HG03521 (cell line): ENCODE measurements at regions not wholly inside any gene's neighbourhood (a gene's known extent, or its start where the extent isn't known, plus 50 kb on each side); places are given as distances from the start of the nearest gene placed in this dataset.
"Not testable (repeated sequence)": the region's sequence is repeated elsewhere in the genome, so short reads cannot be mapped to it uniquely, and the experiment has no call there.

Source experiments
- ATAC-seq: cut with Tn5 transposase; IDR thresholded peaks from one replicate; pipeline ENCODE4 v1.9.1; 2021; ENCODE audit warnings: mild to moderate bottlenecking, moderate library complexity; ENCODE audit not compliant: unreplicated experiment

DNA sequence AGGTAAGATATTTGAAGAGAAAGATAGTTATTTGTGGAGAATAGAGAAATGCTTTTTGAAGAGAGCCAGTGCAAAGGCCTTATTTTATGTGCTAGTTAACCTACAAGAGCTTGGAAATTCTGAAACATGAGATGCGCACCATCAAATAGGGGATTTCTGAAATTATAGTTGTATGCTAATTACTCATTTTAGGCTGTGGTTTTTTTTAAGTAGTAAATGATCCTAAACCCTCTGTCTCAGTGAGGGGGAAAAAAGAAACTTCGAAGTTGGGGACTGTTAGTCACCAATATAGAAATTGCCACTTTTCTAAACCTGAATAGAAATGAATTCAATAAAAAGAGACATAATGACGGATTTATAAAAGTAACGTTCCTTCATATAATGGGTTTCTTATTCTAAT is 119.3 kb upstream of the MDFIC start:
- ATAC-seq: no peak

DNA sequence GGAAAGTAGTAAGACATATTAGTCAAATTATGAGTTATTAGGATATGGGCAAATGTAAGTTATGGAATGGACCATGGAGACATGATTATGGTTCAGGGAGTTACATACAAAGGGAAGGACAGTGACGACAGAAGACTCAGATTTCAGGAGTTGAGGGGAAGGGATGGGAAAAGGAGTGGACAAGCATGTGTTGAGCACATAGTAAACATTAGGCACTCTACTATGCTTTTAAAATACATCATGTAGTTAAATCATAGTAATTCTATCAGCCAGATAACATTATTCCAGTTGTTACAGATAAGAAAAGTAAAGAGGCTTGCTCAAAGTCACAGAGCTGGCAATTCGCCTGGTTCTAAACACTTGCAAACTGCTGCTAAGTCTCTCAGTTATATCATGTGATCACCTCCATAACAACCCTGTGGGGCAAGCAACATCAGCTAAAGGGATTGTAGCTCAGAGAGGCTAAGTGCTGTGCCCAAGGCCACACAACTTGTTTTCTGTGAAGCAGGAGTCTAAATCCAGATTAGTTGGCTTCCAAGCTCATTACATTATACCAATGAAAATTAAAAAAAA is 115.2 kb upstream of the MDFIC start:
- no peak for ATAC-seq

DNA sequence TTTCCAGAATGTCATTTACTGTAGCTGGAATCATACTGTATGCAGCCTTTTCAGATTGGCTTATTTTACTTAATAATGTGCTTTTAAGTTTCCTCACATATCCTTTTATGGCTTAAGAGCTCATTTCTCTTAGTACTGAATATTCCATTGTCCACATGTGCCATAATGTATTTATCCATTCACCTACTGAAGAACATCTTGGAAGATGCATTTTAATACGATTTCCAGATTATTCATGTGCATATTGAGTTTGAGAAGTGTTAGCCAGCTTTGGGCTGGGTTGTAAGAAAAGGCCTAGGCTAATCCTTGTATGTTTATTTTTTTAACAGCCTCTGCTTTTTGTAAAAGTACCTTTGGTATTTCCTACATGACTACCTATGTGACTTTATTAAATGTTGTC is 109.3 kb upstream of the MDFIC start:
- ATAC-seq: no peak

DNA sequence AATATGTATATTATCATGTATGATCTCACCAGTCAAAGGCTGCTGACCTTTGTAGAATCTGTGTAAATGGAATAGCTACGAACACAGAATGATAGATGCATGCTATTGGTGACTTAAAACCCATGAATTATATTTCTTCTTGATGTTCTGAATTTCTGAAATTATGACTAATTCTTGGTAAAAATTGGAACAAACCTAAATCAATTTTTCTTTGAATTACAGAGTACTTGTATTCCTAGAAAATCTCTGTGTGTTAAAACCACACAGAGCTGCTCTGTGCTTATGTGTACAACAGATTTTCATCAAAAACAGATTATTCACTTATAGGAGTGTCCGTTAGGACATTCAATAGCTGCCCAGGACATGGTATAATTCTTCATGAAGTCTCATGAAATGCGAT is 108.3 kb upstream of the MDFIC start:
- no peak for ATAC-seq

DNA sequence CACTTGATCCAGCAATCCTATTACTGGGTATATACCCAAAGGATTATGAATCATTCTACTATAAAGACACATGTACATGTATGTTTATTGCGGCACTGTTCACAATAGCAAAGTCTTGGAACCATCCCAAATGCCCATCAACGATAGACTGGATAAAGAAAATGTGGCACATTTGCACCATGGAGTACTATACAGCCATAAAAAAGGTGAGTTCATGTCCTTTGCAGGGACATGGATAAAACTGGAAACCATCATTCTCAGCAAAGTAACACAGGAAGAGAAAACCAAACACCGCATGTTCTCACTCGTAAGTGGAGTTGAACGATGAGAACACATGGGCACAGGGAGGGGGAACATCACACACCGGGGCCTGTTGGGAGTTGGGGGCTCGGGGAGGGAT is 104.9 kb upstream of the MDFIC start:
- not testable (repeated sequence) for ATAC-seq

DNA sequence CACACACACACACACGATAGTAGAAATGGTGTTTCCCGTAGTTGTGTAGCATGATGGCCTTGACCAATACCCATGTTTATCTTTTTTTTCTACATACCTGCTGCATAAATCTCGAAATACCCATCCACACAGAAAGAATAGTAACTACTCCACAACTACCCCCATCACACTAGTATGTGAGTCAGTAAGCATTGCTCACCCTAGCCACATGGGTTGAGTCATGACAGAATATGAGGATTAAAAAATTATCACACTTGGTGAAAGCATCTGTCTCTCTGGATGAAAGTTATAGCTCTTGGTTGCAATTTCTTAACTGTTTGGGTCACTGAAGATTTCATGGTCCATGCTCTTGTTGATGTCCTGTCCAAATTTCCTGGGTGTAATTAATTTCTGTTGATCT is 103.4 kb upstream of the MDFIC start:
- ATAC-seq: no peak

DNA sequence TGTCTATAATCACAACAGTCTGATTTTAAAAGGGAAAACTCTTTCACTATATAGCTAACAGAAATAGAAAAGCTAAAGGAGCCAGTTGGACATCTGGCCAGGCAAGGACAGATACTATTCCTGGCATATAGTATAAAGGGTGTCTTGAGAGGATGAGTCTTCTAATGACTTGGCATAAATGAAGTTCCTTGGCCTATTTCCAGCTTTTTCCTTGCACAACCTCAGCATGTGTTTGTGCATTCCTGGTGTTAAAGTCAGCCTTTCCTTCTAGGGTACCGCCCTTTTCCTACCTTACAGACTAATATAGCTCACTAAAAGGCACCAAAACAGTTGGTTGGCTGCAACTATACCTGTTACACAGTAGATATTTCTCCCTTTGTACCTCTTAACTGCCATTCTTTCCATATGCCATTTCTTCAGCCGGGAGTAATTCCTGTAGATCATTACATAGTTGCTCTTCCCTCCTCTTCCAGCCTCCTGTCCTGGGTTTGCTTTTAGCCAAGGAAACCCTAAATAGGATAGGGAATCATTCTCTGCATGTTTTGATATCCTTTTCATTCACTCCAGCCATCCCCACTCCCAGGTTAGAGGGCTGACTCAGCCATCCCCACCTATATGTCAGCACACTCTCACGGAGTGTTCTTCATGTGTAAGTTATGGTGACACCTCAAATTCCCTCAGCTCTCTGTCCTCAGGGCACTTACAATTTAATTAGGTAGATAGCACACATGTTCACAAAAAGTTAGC is 102.1 kb upstream of the MDFIC start:
- ATAC-seq: no peak

DNA sequence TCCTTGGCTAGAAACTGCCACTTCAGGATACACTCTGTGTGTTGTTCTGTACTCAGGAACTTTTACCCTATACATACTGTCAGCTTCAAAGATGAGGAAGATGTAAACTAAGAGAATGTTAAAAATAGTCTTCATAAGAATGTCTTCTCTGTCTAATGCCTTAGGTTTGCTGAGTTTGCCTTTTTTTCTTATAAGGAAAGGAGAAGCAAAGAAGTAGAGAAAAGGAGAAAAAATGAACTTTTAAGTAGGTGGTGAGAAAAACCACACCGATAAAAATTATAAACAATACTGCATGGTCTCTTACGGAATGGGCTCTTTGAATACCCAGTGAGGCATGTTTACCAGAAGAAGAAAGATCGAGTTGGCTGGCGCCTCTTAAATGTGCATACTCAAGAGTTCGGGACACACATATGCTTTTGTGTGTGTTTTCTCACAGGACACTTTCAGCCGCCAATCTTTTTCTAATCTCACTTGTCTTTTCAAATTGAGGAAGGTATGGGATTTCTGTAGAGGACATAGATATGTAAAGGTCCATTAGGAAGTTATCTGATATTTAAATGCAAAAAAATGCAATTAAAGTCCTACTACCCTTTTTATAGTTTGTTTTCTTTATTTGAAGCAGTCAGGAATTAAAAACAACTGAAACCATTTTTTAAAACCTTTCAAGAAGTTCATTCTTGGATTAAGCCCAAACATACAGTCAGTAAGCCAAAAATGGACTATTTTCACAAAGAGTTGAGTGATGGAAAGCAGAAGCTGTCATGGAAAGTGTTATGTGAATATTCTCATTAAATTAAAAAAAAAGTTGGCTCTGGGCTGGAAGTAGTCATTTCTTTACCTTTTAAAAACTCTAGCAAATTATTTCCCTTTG is 100.6 kb upstream of the MDFIC start:
- no peak for ATAC-seq

DNA sequence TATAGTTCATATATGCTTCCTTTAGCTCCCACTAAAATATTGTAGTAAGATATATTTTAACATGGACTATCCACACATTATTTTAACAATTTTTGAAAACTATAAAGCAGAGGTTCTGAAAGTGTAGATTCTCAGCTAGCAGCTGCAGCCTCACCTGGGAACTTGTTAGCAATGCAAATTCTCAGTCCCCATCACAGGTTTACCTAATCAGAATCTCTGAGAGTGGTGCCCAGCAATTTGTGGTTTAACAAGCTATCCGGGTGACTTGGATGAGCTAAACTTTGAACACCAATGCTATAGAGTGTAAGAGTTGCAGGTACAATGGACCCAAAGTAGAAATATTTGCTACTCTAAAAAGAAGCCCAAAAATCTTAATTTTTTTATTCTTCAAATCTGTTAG is 99.8 kb upstream of the MDFIC start:
- no peak for ATAC-seq

DNA sequence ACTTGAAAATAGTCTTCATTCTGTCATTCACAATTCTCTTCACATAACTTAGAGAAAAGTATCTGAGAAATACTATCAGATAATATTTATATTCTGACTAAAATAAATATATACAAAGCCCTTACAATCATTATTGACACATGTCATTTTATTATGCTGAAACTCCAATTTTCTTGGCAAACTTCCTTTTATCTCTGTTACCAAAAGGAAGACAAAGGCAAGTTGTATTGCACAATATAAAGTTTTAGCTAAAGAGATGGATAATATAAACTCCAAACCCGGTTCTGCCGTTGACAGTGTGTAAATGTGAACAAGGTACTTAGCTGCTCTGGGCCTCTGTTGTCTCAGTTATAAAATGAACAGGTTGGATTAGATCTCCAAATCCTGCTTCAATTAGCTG is 99.0 kb upstream of the MDFIC start:
- ATAC-seq: no peak

DNA sequence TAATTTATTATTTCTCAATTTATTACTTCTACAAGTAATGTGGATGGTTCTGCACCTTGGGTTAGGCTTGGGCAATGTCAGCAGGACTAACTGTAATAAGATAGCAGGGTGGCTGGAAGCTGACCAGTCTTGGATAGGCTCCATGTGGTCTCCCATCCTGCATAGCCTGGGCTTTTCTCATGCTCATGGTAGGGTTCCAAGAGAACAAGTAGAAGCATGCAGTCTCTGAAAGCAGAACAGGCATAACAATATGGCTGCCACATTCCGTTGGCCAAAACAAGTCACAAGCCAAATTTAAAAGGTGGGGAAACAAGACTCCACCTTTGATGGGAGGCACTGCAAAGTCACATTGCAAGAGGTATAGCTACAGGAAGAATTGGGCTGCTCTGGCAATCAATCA is 98.6 kb upstream of the MDFIC start:
- ATAC-seq: no peak

DNA sequence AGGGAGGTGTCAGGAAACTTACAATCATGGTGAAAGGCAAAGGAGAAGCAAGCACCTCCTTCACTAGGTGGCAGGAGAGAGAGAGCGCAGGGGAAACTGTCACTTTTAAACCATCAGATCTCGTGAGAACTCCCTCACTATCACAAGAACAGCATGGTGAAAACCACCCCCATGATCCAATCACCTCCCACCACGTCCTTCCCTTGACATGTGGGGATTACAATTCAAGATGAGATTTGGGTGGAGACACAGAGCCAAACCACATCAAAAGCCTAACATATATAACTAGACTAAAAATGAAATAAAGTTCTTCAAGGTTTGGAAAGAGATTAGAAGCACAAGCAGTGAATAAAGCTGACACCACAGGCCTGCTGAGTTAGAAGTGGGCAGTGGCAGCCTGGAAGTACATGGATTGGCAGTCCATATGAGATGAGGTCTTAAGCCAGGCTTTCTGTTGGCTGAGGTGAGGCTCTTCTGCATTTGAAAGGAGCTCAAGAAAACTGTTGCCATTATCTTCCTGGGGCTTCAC is 96.4 kb upstream of the MDFIC start:
- no peak for ATAC-seq

DNA sequence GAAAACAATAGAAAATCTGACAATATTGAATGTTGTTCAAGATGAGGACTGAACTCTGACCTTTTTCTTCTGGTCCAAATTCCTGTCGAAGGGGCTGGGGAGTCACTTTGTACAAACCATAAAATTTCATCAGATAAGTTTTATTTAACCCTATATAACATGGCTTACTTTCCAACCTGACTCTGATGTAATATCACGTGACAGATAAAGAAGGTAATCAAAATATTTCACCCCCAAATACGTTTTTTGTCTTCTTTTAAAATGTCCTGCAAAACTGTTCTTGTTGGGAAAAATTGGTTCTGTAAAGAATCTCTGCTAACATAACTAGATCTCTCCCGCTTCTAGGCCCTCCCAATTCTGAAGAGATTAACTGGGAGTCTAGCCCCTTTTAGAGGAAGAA is 90.9 kb upstream of the MDFIC start:
- no peak for ATAC-seq

DNA sequence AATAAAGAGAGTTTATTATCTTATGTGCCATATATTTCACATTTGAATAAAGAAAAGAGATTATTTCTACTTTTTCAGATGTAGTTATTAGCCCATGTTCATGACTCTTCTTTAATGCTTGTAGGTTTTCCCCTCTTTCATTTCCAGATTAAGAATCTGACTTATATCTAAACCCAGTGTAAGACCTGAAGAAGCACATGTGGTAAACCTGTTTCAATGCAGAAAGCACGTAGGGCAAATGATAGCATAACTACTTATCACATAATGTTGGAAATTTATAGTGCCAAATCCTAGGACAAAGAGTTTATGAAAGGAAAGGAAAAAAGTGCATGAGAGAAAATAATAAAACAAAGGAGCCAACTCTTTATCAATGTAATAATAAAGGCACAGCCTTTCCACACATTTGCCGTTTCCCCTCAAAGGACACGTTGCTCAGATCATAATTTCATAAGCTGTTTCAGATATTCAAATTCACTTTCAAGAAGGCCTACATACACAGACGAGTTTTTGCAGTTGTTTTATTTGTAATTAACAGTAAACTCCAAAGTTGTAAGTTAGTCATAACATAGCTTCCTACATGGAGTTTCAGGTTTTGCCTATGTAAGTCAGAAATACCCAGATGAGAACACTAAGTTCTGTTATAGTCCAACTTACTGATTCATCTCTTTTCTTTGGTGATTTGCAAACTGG is 88.8 kb upstream of the MDFIC start:
- ATAC-seq: peak; percentile 95

DNA sequence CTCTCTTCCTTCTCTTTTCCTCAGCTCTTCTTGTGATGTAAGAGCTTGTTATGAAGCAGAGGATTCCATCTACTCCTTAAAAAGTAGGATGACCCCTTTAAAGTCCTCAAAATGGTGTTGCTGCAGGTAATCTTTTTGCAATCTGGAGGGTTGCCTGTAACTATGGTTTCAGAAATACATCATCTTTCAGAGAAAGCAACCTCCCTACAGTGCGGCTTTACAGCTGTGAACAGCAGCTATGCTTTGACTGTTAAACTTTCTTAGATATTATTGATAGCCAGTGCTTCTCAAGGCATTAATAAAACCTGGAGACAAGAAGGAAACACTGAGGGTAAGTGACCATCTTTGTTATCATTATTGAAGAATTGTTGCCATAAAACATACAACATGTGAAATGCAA is 86.6 kb upstream of the MDFIC start:
- no peak for ATAC-seq

DNA sequence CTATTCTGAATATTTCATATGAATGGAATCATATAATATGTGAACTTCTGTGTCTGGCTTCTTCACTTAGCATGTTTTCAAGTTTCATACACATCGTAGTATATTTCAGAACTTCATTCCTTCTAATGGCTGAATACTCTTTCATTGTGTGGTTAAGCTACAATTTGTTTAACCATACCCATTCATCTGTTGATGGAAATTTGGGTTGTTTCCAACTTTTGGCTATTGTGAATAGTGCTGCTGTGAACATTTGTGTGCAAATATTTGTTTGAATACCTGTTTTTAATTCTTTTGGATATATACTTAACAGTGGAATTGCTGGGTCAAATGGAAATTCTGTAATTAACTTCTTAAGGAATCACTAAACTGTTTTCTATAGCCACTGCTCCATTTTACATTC is 86.0 kb upstream of the MDFIC start:
- no peak for ATAC-seq

DNA sequence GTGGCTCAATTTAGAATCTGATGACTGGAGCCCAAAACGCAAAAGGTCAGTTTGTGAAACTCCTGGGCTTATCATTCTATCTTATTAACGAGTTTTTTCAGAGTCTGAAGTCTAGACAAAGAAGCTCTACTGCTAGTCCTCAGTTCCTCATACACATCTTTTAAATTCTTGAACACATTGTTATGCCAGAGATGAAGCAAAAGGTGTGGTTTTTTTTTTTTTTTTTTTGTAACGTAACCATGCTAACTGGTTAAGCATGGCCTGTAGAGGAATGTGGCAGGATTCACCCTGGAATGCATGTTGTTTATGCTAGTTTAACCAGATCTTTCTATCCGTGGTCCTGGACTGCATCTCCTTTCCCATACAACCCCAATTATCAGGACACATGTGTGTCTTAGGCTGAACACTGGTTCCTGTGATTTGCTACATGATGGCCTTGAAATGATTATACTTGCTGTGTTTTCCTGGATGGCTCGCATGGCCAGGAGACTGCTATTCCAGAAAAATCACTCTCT is 79.3 kb upstream of the MDFIC start:
- ATAC-seq: no peak

DNA sequence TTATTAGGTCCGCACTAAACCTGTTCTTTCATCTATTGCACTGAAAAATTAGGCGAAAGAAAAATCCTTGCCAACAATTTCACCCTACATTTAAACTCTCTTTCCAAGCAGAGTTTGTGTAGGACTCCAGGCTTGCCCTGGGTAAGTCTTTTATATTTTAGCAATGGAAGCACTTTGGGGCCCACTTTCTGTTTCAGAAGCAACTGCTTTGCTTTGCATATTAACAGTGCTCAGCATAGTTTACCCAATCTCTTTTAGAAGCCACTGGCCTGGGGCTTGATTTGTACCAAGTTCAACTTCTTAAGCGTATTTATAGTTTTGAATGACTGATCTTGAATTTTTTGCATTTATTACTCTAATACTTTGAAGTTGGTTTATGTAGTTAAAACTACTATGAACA is 78.8 kb upstream of the MDFIC start:
- peak; percentile 58 for ATAC-seq

DNA sequence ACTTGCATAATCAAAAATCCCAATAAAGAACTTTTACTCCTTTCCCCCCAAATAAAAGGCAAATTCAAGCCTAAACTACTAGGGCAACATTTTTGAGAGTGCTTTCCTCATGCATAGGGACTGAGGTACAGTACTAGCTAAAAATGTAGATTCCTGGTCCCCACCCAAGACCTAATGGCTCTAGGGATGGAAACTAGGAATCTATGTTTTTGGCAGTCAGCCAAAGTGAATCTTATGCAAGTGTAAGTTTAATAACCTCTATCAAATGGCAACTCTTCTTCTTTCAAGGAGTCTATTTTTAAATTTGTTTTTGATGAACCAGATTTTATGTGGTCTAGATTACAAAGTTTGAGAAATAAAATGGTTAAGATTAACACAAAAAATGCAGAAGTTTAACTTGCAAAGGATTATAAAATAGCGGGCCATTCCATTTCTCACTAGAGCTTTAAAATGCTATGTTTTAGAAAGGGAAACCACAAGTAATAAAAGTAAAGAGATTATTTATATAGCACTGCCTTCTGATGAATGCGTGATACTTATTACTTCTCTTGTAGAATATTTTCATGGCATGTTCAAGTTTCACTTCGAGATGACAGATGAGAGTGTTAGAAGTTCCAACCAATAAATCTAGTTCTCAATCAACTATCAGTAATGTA is 70.4 kb upstream of the MDFIC start:
- ATAC-seq: no peak

DNA sequence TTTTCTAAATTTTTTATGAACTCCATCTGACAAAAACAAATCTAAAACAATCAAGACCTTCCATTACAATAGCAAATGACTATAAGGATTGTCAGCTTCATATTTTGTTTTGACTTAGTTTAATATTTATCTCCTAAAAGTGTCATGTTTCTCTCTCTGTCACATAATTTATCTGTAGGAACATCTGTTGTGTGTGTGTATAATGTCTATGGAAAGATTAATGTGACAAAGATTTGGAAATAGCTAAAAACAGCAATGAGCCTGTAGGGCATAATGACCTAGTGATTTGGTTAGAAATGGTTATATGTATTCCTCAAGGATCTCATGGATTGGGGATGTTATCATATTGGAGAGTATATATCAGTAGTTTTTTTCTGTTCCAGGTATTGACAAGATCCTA is 69.6 kb upstream of the MDFIC start:
- no peak for ATAC-seq

DNA sequence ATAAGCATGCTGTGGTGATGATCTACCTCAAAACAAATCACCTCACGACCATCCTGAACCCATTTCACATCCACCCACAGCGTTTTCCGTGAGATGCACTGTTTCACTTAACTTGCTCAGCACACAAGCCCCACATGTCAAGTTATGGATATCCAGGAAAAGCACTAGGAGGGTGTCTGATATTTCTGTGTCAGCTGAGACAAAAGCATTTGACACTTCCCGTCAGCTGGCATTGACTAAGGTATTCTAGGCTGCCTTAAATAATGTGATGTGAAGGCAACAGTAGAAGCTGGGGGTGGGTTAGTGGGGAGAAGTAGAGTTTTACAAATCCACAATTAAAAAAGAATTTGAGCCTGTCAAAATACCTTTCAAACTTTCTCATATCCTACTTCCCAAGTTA is 68.7 kb upstream of the MDFIC start:
- ATAC-seq: no peak
